GM12865 (cell line): ENCODE measurements at regions not wholly inside any gene's neighbourhood (a gene's known extent, or its start where the extent isn't known, plus 50 kb on each side); places are given as distances from the start of the nearest gene placed in this dataset.
"Not testable (repeated sequence)": the region's sequence is repeated elsewhere in the genome, so short reads cannot be mapped to it uniquely, and the experiment has no call there.

Experiments
- DNase-seq: peaks from one replicate; pipeline ENCODE4 v3.0.0; 2010; ENCODE audit warnings: low read depth
- H3K4me3 ChIP-seq: 2 replicates; pipeline ENCODE4 v1.5.1; 2011; ENCODE audit warnings: mild to moderate bottlenecking, low read depth, low read length, control low read depth
- TF ChIP-seq, protein P1 (sequence below): IDR thresholded peaks from 2 replicates; pipeline ENCODE4 v1.5.1; 2011; ENCODE audit warnings: low read length, control low read depth, low read depth, inconsistent platforms; ENCODE audit not compliant: insufficient read depth; ENCODE audit errors: missing control alignments

DNA sequence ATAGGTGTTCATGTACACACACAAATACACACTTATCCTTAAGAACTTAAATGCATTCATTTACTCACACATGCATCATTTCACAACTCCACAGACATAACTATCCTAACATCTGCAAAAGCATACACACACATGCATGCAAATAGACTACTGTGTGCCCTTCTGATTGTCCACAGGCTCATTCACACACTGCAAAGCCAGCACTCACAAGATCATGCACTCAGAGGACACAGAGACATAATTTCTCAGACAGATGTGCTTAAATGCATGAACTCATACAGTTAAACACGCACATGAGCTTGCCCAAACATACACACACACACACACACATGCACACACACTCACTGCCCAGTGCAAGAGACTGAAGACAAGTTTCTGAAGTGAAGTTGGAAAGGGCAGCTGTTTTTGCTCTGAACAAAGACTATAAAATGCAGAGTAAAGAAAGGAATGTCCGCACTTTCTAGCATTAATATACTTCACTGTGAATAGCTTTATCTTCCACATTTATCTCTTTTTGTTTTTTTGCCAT lies 1018.0 kb upstream of the HS3ST1 start:
- TF ChIP-seq, protein P1, sequence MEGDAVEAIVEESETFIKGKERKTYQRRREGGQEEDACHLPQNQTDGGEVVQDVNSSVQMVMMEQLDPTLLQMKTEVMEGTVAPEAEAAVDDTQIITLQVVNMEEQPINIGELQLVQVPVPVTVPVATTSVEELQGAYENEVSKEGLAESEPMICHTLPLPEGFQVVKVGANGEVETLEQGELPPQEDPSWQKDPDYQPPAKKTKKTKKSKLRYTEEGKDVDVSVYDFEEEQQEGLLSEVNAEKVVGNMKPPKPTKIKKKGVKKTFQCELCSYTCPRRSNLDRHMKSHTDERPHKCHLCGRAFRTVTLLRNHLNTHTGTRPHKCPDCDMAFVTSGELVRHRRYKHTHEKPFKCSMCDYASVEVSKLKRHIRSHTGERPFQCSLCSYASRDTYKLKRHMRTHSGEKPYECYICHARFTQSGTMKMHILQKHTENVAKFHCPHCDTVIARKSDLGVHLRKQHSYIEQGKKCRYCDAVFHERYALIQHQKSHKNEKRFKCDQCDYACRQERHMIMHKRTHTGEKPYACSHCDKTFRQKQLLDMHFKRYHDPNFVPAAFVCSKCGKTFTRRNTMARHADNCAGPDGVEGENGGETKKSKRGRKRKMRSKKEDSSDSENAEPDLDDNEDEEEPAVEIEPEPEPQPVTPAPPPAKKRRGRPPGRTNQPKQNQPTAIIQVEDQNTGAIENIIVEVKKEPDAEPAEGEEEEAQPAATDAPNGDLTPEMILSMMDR, result no peak
- no peak overlapping the region for H3K4me3 ChIP-seq
- no peak for DNase-seq

DNA sequence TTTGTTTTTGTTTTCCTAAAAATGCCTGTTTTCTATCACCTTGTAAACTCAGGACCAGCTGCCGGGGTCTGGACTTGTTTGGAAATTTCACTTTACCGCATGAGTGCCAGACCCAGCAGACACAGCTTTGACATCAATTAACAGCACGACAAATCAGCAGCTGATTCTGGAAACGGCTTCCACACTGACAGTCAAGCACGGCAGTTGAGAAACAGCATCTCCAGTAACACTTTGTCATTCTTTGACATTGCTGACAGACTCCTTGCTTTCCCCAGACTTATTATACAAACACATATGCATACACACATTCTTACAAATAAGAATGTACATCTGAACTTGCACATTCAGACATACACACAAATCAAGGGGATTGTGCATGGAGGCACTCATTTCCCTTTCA lies 1017.6 kb upstream of the HS3ST1 start:
- no peak for DNase-seq
- TF ChIP-seq, protein P1, result no peak
- H3K4me3 ChIP-seq, result no peak overlapping the region

DNA sequence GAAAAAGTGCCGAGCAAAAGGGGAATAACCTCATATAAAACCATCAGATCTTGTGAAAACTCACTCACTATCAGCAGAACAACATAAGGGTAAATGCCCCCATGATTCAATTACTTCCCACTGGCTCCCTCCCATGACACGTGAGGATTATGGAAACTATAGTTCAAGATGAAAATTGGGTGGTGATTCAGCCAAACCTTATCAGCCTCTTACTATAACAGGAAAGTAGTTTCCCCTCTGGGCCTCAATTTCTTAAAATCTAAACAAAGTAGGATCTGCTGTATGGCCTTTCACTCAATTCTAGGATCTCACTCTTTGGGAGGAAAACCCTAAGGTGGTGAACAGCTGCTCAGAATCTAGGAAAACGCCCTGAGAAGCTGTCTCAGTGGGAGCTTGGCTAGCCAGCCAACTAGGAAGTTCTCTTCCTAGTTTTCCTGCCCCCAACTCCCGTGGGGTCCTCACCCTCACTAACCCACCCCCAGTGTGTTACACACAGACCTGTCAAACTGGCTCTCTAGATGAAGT lies 1017.1 kb upstream of the HS3ST1 start:
- TF ChIP-seq, protein P1, result no peak
- H3K4me3 ChIP-seq, result no peak overlapping the region
- DNase-seq, result no peak

DNA sequence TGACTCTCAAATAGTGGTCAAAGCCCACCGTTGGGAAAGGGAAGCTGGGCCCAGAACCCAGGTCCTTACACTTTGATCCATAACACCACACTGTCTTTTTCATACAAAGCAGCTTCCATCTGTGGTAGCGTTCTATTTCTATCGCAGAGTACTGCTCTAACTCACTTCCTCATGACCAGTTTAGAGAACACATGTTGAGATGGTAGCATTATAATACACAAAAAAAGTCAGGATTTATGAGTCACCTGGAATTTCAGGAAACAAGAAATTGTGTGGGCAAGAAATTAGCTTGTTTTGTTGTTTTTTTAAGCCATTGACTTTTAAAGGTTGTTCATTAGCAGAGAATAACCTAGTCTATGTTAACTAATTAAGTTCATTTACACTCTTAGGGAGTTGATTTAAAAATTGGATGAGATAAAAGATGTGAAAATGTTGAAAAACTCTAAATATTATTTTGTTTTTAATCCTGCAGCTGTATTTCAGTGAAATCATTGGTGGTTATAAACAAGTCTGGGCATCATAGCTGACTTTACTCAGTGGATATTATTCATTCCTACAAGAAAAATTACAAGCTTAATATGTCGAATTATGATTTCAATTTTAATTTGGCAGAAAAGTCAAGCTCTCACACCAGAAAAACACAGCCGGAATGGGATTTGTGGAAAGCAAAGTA lies 1011.1 kb upstream of the HS3ST1 start:
- H3K4me3 ChIP-seq, result no peak overlapping the region
- TF ChIP-seq, protein P1, result no peak
- DNase-seq, result no peak

DNA sequence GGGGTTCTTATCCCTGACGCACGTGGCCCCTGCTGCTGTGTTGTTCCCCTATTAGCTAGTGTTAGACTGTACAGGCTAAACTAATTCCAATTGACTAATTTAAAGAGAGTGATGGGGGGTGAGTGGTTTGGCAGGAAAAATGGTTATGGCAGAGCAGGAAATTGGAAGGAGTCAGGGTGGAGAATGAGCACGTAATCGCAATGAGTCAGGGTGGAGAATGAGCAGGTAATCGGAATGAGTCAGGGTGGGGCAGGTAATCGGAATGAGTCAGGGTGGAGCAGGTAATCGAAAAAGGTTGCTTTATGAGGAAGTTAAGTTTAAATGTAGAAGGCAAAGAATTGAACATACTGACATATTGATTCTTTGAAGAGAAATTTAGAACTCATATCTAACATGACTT lies 1002.6 kb upstream of the HS3ST1 start:
- not testable (repeated sequence) for DNase-seq, H3K4me3 ChIP-seq

DNA sequence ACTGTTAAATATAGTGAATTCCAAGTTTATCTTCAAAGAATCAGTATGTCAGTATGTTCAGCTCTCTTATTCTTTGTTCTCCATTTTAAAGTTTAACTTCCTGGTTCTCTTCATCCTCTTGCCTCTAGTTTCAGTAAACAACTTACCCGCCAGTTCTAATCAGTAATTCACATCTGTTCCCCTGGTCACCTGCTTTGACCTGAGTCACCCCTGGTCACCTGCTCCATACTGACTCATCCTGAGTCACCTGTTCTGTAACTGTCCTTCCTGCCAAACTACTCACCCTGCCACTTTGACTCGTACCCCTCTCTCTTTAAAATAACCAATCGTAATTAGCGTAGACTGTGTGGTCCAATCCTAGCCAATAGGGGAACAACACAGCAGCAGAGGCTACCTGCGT lies 992.7 kb upstream of the HS3ST1 start:
- no peak for DNase-seq
- TF ChIP-seq, protein P1, result no peak
- no peak overlapping the region for H3K4me3 ChIP-seq

DNA sequence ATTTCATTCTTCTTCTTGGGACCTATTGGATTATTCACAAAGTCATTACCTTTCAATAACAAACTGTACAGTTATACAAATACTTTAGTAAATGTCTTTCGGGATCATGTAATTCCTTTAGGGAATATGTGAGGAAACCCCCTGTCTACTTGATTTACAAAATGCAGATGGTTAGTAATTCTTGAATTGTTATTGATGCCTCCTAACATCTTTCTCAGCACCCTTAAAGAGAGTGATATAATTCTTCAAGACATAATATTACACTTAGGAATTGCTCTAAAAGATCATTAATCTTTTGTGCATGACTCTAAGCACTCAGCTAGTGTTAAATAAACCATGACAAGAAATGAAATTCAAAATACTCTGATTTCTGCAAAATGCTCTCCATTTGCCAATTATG lies 988.1 kb upstream of the HS3ST1 start:
- DNase-seq, result no peak
- TF ChIP-seq, protein P1, result no peak
- no peak overlapping the region for H3K4me3 ChIP-seq
